Activated CD8-positive, alpha-beta memory T cell treated with anti-CD3 and anti-CD28 coated beads, Interleukin-2, amount 50 U/mL, for 4 hours (primary cell): ENCODE measurements at regions not wholly inside any gene's neighbourhood (a gene's known extent, or its start where the extent isn't known, plus 50 kb on each side); places are given as distances from the start of the nearest gene placed in this dataset.

Experiments used
- DNase-seq: peaks from one replicate; pipeline ENCODE4 v3.0.0-alpha.2; 2020

- DNase-seq = no peak
Measured at GRCh38 chr3:21120826-21121225, 630.2 kb downstream of the ZNF385D start.

GRCh38 chr3:21117370-21117769 is 633.6 kb downstream of the ZNF385D start:
- DNase-seq = no peak

- no peak for DNase-seq
Measured at GRCh38 chr3:21109056-21109455, 642.0 kb downstream of the ZNF385D start.

- no peak for DNase-seq
Measured at GRCh38 chr3:21105784-21106183, 645.2 kb downstream of the ZNF385D start.

GRCh38 chr3:21100656-21101359 is 650.2 kb downstream of the ZNF385D start:
- DNase-seq = no peak

- no peak for DNase-seq
Measured at GRCh38 chr3:21094686-21095085, 656.3 kb downstream of the ZNF385D start.

GRCh38 chr3:21073561-21073960 is 677.4 kb downstream of the ZNF385D start:
- DNase-seq = no peak

GRCh38 chr3:21067031-21067813 is 683.8 kb downstream of the ZNF385D start:
- DNase-seq = no peak

- DNase-seq = no peak
Measured at GRCh38 chr3:21062831-21063294, 688.1 kb downstream of the ZNF385D start.

- DNase-seq = no peak
Measured at GRCh38 chr3:21059404-21059803, 691.6 kb downstream of the ZNF385D start.

- DNase-seq = no peak
Measured at GRCh38 chr3:21056293-21056692, 694.7 kb downstream of the ZNF385D start.

- DNase-seq = no peak
Measured at GRCh38 chr3:21055015-21055414, 696.0 kb downstream of the ZNF385D start.

GRCh38 chr3:21054064-21054463 is 696.9 kb downstream of the ZNF385D start:
- DNase-seq = no peak

- DNase-seq = no peak
Measured at GRCh38 chr3:21049334-21050062, 701.5 kb downstream of the ZNF385D start.

GRCh38 chr3:21043139-21043538 is 707.9 kb downstream of the ZNF385D start:
- DNase-seq = no peak

- no peak for DNase-seq
Measured at GRCh38 chr3:21042184-21042583, 708.8 kb downstream of the ZNF385D start.

GRCh38 chr3:21041621-21042020 is 709.4 kb downstream of the ZNF385D start:
- DNase-seq = no peak

GRCh38 chr3:21036888-21037287 is 714.1 kb downstream of the ZNF385D start:
- DNase-seq = no peak

- DNase-seq = no peak
Measured at GRCh38 chr3:21028412-21028811, 722.6 kb downstream of the ZNF385D start.

GRCh38 chr3:21024563-21024962 is 726.4 kb downstream of the ZNF385D start:
- no peak for DNase-seq

- DNase-seq = no peak
Measured at GRCh38 chr3:21020681-21021080, 730.3 kb downstream of the ZNF385D start.

- DNase-seq = no peak
Measured at GRCh38 chr3:21020043-21020442, 731.0 kb downstream of the ZNF385D start.

- no peak for DNase-seq
Measured at GRCh38 chr3:21017115-21017852, 733.7 kb downstream of the ZNF385D start.
